ENCODE measurements at regions not wholly inside any gene's neighbourhood (a gene's known extent, or its start where the extent isn't known, plus 50 kb on each side); places are given as distances from the start of the nearest gene placed in this dataset.

DNA sequence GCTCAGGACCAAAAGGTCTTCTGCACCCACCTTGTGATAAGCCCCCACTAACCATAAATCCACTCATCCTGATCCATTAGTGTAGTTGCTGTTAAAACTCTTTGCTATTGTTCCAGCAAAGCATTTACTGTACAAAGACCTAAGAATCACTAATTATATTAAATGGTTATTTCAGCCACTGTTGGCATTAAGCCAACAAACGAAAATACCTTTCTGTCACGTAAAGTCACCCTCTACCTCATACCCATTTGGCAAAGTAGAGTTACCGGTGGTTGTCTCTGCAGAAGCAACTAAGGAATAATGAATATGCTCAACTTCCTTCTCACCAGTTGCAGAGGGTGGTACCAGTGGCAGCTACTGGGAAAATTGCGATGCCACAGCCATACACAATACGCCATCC, 224.5 kb downstream of the SP3 start:
- no peak for DNase-seq

DNA sequence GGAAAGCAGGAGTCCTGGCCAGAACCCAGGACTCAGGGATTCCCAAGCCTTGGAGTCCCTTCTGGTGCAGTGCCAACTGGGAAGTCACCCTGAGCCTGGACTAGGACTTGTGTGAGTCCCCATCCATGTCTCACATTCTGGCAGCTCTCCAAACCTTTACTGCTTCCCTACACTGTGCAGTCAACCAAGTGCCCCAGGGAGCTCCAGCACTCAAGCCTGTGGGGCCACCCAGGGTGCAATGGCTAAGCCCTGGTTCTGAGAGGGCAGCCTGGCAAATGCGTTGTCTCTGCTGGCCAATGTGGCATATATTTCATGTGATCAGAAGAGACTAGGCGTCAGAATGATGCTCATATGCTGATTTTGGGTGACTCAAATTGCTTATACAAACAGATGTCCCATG, 223.4 kb downstream of the SP3 start:
- no peak for DNase-seq

DNA sequence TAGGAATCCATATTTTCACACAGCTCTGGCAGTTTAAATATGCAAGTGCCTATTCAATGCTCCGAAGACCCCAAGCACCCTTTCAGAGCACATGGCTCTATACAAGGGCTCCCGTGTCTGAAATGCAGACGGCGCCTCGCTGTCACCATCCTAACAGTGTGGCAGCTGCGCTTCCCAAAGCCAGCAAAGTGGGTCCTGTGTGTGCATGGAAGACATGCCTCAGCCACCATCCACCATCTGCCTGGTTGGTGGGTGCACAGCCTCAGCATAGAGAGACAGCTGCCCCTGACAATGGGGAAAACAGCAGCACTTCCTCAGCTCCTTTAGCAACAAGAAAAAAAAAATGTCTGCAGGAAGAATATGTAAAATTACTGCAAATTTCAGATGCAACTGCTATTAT, 218.1 kb downstream of the SP3 start:
- DNase-seq: no peak

DNA sequence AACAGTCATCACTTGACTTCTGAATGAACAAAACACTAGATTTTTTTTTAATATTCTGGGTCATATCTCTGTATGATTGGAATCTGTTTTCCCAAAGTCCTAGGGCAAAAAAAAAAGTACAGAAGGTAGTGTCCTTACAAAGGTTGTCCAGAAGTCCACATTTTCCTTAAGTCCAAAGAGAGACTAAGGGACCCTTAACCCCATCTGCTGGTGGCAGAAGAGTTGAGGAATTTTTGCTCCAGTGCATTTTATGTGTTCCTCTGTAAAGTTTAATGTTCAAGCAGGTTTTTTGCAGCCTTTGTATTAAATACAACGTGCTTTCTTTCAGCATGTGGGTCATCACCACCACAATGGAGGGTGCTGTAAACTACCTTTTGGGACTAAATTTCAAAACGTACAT, 215.9 kb downstream of the SP3 start:
- DNase-seq: peak; percentile 31

DNA sequence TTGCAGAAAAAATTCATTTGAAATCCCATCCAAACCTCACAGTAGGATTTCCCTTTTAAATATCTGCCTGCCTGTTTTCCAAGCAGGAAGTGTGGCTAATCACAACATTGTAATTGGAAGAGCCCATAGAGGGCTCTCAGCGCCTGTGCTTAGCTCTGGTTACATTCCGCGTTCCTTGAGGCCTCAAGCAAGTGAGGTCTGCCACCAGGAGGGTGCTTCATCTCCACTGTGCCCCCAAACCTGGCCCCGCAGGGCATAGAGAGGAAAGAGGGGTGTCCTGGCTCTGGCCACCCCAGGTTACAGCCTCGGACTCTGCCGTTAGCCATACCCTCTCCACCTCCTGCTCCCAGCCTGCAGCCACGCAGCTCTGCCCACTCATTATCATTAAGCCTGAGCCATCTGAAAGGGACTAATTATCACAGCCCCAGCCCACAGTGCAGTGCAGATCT, 214.8 kb downstream of the SP3 start:
- peak; percentile 46 for DNase-seq

DNA sequence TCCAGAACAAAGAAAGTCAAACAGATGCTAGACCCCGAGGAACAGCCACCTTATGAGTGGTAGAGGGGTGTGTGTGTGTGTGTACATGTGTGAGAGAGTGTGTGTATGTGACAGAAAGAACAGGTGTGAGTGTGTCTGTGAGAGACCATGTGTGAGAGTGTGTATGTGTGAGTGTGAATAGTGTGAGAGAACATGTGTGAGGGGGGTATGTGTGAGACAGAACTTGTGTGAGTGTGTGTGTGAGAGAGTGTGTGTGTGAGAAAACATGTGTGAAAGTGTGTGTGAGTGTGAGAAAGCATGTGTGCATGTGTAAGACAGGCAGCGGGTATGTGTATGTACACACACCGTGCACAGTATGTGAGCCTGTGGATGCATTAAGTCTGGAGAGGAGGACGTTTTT, 214.3 kb downstream of the SP3 start:
- DNase-seq: no peak

DNA sequence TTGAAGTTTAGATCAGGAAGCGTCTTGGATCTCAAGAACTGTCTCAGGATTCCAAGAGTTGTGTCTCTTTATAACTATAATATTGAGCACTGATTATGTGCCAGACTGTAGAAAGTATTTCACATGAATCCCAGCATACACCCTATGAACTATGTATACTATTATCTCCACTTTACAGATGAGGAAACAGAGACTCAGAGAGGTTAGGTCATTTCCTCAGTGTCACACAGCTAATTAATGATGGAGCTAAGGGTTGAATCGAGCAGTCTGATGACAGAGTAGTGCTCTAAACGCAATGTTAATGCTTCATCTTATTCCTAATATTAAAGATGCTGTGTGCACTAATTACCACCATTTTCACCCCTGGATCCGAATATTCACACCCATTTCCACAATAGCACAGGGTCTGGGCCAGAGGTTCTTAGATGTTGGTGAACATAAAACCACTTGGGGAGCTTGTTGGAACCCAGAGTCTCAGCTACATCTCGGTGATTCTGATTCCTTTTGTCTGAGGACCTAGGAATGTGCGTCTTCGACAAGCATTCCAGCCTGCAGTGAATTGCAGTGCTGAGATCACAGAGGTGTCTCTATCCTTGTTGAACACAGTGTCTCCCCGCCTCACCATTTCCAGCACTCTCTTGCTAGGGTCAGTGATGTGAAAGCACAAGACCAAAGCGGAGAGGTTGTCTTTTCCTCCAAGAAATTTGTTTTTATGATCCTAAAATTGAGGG, 213.8 kb downstream of the SP3 start:
- DNase-seq: no peak

DNA sequence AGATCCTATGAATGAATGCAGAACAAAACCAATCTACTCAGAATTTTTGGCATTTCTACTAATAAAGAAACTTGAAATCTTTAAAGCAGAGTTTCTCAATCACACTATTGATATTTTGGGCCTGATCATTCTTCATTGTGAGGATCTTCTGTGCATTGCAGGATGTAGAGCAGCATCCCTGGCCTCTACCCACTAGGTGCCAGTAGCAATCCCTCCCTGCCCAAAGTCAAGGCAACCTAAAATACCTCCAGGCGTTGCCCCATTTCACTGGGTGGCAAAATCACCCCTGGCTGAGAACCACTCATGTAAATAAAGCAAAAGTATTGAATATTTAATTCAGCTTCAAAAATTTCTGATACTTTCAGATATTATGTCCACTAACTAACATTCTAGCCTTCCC, 213.0 kb downstream of the SP3 start:
- no peak for DNase-seq

DNA sequence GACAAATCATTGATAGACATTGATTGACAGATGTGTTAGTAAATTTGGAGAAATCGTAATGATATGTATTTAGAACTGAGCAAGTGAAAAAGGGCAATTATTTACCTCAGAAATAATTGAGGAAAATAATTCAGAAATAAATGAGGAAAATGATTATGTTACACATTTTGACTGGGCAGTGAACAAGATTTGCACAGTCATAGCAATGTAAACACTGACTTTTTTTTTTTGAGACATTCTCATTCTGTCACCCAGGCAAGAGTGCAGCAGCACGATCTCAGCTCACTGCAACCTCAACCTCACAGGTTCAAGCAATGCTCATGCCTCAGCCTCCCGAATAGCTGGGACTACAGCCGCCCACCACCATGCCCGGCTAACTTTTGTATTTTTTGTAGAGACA, 211.7 kb downstream of the SP3 start:
- DNase-seq: no peak

DNA sequence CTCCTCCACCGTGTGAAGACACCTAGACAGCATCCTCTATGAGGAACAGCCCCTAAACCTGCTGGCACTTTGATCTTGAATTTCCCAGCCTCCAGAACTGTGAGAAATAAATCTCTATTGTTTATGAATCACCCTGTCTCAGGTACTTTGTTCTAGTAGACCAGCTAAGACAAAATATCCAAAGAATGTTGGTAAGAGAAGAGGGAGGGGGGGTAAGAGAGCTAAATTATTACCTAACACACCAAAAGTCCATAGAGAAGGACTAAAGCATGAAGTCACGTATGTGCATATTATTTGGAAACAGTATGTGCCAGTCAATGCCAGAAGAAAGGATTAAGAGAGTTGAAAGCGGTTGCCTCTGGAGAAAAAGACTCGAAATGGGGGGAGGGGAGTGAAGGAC, 211.0 kb downstream of the SP3 start:
- DNase-seq: no peak

DNA sequence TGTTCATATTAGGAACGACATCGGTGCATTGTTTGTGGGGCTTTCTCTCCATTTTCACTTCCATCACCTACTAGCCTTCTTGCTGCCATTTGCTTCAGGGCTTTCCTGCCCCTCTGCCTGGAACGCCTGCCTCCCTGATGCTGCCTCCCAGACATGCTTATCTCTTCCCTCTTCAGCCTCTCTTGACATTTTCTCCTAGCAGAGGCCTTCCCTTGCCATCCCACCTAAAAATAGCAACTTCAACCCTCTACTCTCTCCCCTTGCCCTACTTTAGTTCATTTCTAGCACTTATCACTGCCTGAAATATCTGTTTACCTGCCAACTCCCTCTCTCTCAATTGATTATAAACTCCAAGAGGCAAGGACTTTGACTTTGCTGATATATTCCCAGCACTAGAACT, 210.3 kb downstream of the SP3 start:
- no peak for DNase-seq

DNA sequence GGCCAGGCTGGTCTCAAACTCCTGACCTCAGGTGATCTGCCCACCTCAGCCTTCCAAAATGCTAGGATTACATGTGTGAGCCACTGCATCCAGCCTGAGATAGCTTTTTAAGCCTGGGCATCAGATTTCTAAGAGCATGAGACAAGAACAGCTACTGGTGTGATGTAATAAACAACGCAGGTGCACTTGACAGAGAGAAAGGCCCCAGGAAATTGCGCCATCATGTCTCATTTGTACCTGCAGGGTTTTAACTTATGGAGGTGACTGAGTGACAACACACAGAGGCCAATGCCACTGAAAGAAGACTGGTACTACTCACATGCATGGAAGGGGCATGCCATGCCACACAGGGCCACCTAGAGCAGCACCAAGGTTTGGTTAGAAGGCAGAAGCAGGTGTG, 209.4 kb downstream of the SP3 start:
- DNase-seq: no peak

DNA sequence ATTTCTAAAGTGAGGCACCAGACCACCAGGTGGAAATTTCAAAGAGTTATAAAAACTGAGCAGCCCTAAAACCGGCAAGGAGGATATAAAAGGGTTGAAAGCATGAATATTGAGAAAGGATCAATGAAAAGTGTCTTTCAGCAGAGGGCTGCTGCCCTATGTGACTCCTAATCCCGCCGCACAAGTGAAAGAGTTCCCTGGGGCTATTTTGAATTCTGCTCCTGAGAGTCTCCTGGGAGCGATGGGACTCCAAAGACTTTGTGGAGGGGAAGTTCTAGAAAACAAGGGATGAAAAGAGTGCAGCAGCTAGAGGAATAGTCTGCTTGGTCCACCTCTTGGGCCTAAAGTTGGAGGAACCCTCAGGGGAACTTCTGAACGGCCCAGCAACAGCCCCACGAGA, 205.2 kb downstream of the SP3 start:
- no peak for DNase-seq

DNA sequence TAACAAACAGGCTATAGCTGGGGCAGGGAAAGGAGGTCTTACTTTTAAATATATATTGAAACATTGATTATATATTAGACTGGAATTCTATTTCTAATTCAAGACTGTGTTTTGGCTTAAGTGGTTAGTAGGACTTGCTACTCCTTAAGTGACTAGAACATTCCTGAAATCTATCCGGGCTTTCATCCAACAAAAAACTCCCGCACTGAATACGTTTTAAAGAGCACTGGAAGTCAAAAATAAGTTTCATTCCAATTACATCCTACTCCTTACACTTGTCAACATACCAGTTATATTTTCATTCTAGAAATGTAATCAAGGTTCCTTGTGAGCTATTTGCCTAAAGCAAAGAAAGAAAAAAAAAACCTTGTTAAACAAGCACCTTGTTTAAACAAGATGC, 204.6 kb downstream of the SP3 start:
- peak; percentile 49 for DNase-seq

DNA sequence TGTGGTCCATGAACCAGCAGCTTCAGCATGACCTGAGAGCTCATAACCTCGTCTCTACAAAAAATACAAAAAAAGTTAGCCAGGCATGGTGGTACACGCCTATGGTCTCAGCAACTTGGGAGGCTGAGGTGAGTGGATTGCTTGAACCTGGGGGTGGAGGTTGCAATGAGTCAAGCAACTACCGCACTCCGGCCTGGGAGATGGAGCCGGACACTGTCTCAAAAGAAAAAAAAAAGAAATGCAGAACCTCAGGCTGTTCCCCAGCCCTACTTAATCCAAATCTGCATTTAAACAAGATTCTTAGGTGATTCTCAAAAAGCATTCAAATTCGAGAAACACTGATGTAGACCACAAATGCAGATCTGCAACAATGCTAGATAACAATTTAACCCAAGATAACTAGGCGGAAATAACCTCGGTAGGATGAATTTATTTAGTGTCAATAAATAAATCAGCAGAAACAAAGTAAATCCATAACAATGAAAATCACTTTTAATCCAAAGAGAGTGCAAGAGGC, 203.5 kb downstream of the SP3 start:
- DNase-seq: no peak

DNA sequence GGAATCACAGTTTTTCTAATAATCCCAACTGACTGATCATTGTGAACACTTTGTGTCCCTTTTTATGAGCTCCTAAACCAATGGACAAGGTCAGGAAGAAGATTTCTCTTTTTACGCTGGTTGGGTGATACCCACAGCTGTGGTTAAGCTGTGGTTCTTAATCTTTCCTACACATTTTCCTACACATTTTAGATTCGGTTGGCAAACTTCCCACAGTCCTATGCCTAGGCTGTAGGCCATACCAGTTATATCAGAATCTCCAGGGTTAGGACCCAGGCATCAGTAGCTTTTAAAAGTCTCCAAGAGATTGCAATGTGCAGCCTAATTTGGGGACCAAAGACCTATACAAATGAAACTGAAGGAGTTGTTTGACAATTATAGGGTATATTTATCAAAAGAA, 203.0 kb downstream of the SP3 start:
- DNase-seq: no peak

DNA sequence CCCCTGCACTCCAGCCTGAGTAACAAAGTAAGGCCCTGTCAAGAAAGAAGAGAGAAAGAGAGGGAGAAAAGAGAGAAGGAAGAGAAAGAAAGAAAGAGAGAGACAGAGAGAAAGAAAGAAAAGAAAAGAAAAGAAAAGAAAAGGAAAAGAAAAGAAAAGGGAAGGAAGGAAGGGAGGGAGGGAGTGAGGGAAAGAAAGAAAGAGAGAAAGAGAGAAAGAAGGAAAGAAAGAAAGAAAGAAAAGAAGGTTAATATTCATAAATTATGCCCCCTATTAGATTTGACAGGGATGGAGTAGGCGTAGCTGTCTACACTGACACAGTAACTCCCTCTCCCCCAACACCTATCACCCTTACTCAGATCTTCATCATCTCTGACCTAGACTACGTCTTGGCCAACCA, 202.3 kb downstream of the SP3 start:
- DNase-seq: no peak

DNA sequence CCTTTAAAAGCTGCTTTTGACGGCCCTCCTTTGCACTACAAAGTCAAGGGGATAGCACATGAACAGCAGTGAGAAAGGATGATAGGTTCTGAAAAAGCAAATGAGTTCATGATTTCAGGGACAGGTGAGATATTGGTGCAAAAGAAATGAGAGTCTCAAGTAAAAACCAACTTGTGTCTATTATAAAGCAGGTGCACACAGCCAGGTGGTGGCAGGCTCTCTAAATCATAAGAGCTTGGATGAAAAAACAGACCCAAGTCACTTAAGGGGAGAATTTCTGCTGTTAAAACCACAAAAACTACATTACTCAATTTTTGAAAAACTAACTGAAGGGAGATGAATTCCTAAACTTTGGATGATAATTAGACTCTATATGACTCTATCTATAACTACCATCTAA, 201.5 kb downstream of the SP3 start:
- DNase-seq: no peak

DNA sequence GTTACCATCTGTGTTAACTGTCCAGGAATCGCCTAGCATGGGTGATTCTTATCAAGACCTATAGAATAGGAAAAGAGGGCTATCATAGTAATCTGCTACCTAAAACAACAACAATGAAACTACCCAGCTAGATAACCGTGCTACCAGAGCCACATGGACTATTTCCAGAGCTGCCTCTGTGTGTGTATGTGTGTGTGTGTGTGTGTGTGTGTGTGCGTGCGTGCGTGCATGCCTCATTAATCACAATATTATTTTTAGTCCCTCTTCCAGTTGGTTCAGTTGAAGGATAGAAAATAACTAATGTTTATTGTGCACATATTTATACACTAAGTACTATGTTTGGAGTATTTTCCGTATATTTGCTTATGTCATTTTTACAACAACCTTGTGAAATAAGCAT, 201.1 kb downstream of the SP3 start:
- no peak for DNase-seq

DNA sequence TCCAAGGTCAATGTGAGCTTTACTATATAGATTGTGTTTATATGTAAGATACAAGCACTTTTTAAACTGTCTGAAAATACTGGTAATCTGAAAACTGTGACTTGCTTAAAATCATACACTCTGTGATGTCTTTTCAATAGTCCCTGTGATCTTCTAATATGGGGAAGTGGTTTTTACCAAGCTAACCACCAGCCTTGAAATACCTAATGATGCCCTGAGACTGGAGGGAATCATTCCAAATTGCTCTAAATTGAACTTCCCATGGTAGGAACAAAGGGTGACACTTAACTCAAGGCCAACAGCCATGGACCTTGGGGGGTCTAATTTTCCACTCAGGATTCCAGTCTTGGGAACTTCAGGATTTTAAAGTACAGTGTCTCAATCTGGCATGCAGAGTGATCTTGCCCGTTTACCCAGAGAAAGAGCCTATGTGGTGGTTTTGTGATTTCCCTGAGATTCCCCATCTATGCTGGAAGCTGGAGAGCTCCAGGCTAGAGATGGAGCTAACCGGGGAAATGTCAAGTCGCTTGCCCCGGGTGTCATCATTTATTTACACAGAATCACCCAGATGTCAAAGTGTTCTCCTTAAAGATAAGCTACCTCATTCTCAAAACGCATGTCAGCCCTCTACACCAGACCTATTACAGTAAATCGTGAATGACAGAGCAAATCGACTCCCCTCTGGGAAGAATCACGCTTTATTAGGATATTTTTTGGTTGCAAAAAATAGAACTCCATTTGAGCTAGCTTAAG, 198.5 kb downstream of the SP3 start:
- no peak for DNase-seq

DNA sequence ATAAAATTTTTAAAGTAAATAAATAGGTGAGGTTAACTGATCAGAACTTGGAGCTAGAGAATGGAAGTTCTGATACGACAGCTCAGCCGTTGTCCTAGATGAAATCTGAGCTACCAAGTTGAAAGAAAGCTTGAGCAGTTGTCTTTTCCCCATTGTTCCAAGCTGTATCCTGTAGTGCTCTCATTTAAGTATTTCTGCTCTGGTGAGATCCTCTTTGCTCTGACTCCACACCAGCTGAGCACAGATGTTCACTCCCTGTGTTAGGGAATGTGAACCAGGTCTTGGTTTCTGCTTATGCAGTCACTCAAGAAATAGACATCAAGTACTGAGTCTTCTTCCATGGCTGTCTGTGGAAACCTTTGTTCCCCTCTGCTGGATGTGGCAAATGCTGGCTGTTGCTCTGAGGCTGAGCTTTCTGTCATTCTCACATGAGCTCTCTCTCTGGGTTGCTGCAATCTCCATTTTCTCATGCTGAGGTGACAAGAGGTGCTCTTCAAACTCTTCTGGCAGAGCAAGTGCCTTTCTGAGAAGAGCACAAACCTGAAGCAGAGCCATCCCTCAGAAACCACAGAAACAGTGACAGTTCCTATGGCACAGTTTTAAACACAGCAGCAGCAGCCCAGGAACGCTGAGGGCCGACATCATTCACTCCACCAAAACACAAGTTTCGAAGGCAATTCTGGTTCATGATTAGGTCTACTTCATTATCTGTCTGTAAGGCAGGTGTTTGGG, 194.1 kb downstream of the SP3 start:
- DNase-seq: no peak

DNA sequence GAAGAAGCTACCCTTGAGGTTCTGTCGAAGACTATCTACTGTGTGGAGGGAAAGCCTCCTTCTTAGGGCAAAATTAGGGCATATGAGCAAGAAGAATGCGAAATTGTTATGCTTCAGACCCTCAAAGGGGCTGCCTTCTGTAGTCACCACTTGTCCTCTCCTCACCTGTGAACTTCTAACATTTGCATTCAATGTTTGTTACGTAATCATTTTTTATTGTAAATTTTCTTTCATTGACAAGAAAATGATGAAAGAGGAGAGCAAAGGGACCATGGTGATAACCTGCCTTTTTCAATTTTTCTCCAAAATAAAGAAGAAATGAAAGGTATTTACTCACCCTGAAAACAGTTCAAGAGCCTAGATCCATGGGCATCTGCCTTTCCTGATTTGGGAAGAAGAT, 193.0 kb downstream of the SP3 start:
- DNase-seq: no peak

DNA sequence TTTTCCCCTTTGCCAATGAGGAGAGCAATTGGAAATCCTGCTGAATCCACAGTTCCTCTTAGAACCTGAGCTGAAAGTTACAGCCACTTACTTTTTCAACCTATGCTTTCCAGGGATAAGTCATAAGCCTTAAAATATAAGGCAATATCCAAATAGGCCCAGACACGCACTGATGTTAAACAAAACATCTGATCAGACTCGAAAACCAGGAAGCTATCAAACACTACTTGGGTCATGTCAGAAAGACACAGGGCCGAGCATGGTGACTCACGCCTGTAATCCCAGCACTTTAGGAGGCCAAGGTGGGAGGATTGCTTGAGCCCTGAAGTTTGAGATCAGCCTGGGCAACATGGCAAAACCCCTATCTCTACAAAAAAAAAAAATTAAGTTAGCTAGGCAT, 192.1 kb downstream of the SP3 start:
- no peak for DNase-seq

DNA sequence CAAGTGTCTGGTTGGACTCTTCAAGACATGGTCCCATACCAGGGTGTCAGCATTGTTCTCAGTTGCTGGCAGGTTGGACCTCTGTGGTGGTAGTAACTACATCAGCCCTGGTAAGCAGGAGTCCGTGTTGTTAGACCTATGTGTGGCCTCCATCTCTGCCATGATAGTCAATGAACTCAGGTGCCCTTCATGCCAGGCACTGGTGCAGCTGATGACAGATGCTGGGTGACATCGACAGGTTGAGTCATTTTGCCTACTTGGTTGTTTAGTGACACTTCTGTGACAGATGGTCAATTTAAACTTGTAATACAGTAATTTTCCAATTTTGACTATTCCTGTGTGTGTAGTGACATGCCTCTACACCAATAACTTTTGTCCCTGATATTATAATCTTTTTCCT, 189.7 kb downstream of the SP3 start:
- DNase-seq: no peak

Measured in hindlimb muscle (tissue), 1 donor.